Tongue (tissue), 1 donor: ENCODE measurements at regions not wholly inside any gene's neighbourhood (a gene's known extent, or its start where the extent isn't known, plus 50 kb on each side); places are given as distances from the start of the nearest gene placed in this dataset.
A peak's percentile ranks its signal among the peaks of the same experiment; 100 is the strongest.
"Not testable (repeated sequence)": the region's sequence is repeated elsewhere in the genome, so short reads cannot be mapped to it uniquely, and the experiment has no call there.

Source experiments
- DNase-seq: peaks from one replicate; pipeline ENCODE4 v3.0.0-alpha.2; 2015

DNA sequence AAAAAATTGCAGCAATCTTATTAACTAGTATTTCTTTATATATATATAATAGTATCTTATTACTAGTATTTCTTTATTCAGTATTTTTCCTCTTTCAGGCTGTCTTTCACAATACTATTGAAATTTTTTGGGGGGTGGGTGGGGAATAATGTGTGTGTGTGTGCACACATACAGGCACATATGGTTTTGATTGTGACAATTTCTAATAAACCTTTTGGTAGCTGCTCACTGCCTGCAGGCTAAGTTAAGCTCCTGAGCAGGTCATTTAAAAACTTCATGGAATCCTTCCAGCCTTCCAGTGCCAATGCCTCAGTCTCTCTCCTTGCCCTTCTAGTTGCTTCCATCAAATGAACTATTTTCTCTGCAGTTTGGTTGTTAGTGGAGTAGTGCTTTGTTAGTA is 490.1 kb downstream of the PCNX1 start:
- DNase-seq = no peak

GRCh38 chr14:71398450-71398849 is 491.2 kb downstream of the PCNX1 start:
- DNase-seq = no peak

DNA sequence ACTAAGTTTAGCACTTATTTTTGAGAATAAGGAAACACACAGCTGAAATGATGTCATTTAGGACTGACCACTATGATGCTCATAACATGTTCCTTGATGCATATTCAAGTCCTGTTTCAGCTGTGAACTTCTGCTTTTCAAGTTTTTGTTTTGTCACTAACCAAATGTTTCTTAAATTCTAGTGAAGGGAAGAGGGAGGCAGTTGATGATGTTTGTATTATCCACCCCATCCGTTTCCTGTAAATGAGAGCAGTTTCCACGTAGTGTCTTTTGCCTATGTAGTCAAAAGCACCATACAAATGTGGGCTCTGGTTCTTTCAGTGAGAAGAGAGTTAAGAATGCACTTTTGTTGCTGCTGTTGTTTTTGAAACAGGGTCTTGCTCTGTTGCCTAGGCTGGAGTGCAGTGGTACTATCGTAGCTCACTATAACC is 491.8 kb downstream of the PCNX1 start:
- no peak for DNase-seq

DNA sequence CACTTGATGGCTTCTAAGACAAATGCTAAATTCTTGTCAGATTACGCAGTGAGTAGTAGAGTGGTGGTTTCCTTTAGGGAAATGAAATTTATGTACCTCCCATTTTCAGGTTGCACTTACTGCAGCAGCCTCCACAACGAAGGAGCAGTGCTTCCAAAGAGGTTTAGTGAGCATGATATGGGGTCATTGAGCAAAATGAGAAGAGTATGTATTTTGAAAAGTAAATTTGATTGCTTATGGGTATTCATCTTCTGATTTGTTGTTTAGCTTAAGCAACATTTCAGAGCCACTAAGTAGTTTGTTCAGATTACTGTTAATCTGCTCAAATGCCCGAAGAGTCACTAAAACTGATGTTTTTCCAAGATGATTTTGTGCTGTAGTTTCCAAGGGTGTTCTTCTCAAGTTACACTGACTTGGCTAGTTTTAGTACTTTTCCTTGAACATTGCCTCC is 493.6 kb downstream of the PCNX1 start:
- peak; percentile 25 for DNase-seq

DNA sequence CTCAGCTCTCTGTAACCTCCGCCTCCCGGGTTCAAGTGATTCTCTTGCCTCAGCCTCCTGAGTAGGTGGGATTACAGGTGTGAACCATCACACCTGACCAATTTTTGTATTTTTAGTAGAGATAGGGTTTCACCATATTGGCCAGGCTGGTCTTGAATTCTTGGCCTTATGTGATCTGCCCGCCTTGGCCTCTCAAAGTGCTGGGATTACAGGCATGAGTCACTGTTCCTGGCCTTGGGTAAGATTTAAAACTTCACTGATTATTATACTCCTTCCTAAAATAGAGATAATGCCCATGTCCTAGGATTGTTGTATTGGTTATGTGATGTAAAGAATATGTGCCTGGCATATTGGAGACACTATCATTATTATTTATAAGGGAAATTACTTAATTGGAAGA is 495.2 kb downstream of the PCNX1 start:
- not testable (repeated sequence) for DNase-seq

GRCh38 chr14:71403656-71404055 is 496.4 kb downstream of the PCNX1 start:
- DNase-seq = no peak

DNA sequence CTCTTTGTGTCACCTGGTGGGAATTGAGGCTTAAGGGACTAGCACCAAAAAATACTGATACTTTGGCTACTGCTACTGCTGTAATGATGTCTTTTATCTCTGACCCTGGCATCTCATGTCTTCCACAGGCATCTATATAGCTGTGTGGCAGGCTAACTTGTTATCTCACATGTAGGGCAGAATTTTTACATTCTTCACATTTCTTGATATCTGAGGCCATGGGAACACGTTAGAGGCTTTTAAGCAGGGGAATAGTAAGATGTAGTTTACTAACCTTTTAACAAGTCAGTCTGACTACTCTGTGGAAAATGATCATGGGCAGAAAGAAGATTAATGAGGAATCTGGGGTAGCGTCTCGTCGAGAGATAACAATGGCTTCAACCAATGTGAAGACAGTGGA is 498.4 kb downstream of the PCNX1 start:
- DNase-seq = no peak

DNA sequence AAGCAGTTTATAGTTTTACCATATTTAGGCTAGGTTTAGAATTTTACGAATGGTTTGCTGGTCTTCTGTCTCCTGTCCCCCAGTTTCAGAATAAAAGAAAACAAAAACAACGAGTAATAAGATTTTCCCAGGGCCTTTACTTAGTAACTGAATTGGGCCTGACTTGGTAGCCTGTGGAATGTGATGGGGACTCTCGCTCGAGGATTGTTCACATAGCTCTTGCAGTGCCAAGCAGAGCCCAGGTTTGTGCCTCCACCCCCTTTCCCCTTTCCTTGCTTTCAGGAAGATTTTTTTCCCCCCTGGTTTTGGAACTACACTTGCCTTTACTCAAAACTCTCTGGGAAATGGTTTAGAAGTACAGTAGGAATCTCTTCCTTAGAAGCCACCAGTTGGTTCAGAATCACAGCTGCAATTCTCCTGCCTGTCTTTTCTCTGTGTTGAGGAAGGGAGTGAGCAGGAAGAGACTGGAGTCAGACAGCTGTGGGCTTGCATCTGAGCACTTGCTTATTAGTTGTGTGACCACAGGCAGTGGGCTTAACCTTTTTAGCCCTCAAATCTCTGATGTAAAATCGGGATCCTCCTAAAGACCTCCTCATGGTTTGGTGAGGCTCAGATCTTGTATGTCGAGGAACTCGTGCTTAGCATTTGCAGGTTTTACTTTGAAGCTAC is 501.2 kb downstream of the PCNX1 start:
- peak; percentile 34 for DNase-seq

GRCh38 chr14:71410578-71411284 is 503.5 kb downstream of the PCNX1 start:
- DNase-seq = no peak

- DNase-seq = no peak
These were observed 504.0 kb downstream of the PCNX1 start for GRCh38 chr14:71411285-71411595.

DNA sequence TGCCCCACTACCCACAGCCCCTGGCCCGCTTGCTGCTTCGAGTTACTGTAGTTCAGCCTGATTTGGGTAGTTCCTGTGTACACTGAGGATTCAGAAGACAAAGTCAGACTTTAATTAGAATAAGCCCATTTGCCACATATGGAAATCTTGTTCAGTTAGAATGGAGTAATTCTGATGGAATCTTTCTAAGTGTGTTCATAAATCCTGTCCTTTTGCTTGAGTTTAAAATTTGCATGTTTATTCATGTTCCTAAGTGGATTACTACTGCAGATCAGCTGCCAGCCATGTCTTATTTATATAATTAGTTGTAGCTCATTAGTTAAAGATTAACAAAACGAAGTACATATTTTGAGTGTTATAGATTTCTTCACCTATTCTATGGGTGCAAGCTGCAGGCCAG is 504.5 kb downstream of the PCNX1 start:
- DNase-seq = no peak

- DNase-seq = no peak
These were observed 507.6 kb downstream of the PCNX1 start for GRCh38 chr14:71414631-71415403.

DNA sequence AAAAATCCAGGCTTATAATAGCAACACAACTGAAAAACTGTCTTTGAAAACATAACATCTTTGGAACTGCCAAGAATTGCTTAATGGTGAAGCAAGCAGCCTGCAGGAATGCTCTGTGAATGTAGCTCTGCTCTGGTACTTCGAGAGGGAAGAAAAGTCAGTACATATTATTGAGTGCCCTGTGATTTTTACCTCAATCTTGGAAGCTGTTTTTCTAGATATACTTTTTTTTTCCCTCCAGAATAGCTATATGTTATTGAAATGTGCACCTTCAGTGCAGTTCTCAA is 508.1 kb downstream of the PCNX1 start:
- DNase-seq = no peak

- DNase-seq = no peak
These were observed 509.1 kb downstream of the PCNX1 start for GRCh38 chr14:71416392-71416791.

DNA sequence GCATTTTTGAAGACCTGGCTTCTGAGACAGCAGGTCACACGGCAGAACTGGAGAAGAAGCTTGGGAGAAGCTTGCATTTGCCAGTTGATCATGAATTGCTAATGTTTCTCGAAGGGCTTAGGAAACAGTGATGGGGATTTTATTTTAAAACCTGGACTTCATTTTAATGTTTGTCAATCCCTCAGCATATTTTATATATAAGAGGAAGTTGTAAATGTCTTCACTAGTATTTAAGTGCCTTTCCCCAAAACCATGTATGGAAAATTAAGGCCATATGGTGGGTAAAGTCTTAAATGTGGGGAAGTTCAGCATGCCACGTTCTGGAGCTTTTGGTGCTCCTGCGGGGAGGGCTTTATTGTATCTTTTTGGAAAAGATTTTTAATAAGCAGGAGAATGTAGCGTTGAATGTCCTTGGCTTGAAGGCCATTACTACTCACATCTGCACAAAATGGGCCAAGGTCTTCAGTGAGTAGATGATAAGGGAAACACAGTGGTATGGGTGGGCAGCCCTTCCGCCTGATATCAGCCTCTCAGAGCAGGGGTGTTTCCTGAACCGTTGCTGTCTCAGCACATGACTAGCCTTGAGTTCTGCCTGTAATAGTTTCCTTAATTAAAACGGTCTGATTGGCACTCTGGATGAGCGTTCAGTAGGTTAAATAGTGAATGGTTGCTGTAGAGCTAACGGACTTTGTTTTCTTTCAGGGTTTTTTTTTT is 511.4 kb downstream of the PCNX1 start:
- DNase-seq = no peak

DNA sequence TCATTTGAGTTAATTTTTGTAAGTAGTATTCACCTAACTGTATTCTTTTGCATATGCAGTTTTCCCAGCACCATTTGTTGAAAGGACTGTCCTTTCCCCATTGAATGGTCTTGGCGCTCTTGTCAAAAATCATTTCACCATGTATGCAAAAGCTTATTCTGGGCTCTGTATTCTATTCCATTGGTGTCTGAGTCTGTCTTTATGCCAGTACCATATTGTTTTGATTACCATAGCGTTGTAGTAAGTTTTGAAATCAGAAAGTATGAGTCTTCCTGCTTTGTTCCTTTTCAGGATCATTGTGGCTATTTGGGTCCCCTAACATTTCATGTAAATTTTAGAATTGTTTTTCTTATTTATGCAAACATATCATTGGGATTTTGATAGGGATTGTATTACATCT is 508.7 kb upstream of the RGS6 start:
- DNase-seq = no peak

- DNase-seq = no peak
These were observed 507.3 kb upstream of the RGS6 start for GRCh38 chr14:71424941-71425340.

- no peak for DNase-seq
These were observed 506.2 kb upstream of the RGS6 start for GRCh38 chr14:71426001-71426400.

DNA sequence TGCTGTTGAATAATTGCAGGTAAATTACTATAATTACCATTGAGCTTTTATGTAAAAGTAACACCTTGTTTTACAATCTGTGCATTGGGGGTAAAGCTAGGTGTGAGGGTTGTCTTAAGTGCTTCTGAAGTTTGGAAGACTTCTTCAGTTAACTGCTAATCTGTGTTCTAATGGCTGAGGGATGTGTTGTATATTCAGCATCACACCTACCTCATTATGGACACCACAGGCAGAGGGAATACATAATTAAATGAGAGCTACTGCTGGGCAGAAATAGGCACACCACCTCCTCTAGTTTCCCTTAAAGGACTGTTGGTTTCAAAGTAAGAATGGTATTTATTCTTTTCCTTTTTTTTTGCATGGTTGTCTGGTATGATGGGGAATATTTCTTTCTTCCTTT is 502.3 kb upstream of the RGS6 start:
- DNase-seq = no peak

- DNase-seq = no peak
These were observed 501.9 kb upstream of the RGS6 start for GRCh38 chr14:71430321-71430677.

DNA sequence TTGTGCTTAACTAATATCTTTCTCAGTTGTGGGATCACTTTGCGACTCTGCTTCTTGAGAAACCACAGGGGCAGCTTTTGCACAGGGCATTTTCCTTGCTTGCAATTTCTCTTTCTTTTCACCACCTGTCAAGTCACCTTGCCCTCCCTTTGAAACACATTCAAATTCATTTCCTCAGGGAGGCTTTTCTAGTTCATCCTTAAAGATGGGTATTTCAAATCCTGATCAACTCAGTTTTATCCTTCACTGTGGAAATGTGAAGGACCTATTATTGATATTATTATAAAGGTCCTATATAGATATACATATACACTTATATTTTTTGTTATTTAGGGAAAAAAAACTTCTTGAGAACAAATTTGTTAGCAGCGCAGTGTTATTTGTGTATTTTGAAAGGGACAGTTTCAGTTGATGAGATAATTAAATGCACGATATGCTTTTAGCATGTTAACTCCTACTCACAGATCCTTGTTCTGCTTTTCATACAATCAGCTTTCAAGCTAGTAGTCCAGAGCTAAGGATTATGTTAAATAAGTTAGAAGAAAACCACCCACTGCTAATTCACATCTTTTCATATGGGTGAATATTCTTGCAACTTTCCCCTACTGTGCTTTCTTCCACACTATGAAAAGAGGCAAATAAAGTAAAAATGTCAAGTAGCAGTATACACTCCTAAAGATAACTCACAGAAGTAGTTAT is 501.4 kb upstream of the RGS6 start:
- no peak for DNase-seq

DNA sequence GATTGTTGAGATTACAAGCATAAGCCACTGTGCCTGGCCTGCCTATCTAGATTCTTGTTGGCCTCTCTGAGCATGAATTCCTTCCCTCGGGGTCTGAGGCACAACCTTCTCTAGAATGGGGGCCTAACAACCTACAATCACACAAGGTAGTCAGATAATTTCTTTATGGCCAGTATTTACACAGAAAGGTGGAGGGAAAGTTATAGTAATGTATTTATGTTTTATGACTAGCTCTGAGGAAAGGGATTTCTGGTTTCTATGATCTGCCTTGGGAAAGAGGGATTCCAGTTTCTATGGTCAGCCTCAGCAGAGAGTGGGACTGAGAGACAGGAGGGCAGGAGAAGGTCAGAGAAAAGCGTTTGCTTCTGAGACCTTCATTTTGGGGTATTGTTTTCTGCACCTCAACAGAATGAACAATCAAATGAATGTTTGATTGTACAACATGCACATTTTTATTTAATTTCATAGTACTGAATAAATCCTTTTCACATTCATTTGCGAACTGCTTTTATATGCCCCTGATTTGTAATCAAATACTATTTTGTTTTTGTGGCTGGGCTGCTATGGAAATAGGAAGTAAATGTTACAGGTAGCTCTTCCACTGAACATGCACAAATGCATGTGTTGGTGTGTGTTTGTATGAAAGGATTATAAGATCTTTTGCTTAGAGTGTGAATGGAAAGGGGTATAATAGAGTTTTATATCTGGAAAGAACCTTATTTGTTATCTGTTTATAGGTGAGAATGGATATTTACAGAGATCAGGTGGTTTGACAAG is 499.7 kb upstream of the RGS6 start:
- DNase-seq = no peak
